ENCODE measurements at regions not wholly inside any gene's neighbourhood (a gene's known extent, or its start where the extent isn't known, plus 50 kb on each side); places are given as distances from the start of the nearest gene placed in this dataset.

DNA sequence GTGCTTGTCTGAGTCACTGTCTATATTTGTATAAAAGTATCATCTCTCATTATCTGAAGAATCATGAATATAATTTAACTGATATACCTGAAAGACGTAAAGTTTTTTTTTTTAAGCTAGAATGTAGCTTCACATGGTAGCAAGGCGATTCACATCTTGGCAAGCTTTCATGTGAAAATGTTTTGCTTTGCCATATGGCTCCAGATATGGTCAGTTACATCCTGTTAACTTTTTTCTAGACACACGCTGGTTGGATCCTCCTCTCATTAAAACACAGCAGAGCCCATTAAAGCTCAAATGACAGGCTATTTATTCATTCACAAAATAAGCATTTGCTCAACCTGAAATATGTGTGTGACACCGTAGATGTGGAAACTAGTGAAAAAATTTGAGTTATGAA lies 412.8 kb downstream of the KIF2B start:
- TF ChIP-seq, protein P1, sequence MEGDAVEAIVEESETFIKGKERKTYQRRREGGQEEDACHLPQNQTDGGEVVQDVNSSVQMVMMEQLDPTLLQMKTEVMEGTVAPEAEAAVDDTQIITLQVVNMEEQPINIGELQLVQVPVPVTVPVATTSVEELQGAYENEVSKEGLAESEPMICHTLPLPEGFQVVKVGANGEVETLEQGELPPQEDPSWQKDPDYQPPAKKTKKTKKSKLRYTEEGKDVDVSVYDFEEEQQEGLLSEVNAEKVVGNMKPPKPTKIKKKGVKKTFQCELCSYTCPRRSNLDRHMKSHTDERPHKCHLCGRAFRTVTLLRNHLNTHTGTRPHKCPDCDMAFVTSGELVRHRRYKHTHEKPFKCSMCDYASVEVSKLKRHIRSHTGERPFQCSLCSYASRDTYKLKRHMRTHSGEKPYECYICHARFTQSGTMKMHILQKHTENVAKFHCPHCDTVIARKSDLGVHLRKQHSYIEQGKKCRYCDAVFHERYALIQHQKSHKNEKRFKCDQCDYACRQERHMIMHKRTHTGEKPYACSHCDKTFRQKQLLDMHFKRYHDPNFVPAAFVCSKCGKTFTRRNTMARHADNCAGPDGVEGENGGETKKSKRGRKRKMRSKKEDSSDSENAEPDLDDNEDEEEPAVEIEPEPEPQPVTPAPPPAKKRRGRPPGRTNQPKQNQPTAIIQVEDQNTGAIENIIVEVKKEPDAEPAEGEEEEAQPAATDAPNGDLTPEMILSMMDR (IDR thresholded peaks at IDR 0.05), result no peak
- no peak for TF ChIP-seq POLR2A (IDR thresholded peaks at IDR 0.05)
- 35 to 44% methylated on average over 4 of the region's 4 CpGs for WGBS, 2 donors
- DNase-seq (ENCODE audit: low spot score in 2 of 2), result no peak
- no peak overlapping the region for H3K4me3 ChIP-seq (ENCODE audit: low read depth, poor library complexity, severe bottlenecking)
- intact Hi-C loops (cut with DNase I; ENCODE audit: low total_unique reads), result no loop called here

DNA sequence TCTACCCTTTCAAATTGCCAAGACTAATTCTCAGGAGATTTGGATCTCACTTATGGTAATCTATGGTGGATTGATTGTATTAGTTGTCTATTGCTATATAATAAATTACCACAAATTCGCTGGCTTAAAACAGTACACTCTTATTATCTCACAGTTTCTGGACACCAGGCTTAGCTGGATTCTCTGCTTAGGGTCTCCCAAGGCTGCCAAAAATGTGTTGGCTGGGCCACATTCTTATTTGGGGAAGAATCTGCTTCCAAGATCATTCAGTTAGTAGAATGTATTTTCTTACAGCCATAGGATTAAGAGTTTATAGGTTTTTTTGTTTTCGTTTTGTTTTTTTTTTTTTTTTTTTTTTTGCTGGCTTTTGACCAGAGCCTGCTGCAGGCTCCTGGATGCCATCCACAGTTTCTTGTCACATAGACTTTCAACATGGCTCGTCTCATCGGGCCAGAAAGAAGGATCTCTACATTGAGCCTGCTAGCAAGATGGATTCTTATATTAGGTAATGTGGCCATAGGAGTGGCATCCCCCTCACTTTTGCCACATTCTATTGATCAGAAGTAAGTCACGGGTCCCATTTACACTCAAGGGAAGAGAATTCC lies 415.3 kb downstream of the KIF2B start:
- no peak for TF ChIP-seq POLR2A (IDR thresholded peaks at IDR 0.05)
- TF ChIP-seq, protein P1 (IDR thresholded peaks at IDR 0.05), result no peak
- no peak for DNase-seq (ENCODE audit: low spot score in 2 of 2)
- intact Hi-C loops (cut with DNase I; ENCODE audit: low total_unique reads), result no loop called here
- 40 to 63% methylated on average over 5 of the region's 5 CpGs for WGBS, 2 donors
- no peak overlapping the region for H3K4me3 ChIP-seq (ENCODE audit: low read depth, poor library complexity, severe bottlenecking)

DNA sequence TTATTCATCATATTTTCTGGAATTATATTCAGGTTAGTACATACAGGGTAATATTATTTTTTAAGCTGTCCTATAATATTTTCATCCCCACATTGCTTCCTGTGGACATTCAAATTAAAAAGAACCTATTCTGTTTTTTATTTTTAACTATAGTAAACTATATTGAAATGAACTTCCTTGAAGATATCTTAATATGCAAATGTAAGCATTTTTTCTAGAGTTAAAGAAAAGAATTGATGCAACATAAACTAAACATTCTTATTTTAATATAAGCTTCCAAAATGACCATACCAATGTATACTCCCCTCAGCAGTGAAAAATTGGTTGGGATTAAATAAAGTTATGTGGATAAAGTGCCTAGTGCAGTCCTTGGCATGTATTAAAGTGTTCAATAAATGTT lies 416.6 kb downstream of the KIF2B start:
- DNase-seq (ENCODE audit: low spot score in 2 of 2), result no peak
- H3K4me3 ChIP-seq (ENCODE audit: low read depth, poor library complexity, severe bottlenecking), result no peak overlapping the region
- intact Hi-C loops (cut with DNase I; ENCODE audit: low total_unique reads), result no loop called here
- TF ChIP-seq, protein P1 (IDR thresholded peaks at IDR 0.05), result no peak
- no peak for TF ChIP-seq POLR2A (IDR thresholded peaks at IDR 0.05)

DNA sequence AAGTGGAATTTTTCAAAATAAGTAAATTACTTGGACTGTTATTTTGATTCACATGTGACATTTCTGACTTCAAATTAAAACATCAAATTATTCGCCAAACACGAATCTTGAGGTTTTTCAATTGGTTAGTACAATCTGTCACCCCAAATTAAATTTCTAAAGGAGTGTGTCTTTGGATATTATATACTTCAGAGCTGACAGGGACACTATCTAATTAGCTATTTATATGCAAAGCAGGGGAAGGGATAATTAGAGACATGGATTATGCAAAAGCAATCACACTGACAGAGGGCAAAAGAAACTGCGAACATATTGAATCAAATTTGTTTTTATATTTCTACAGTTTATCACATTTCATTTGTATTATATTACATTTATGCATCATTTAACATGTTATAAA lies 433.0 kb downstream of the KIF2B start:
- no peak overlapping the region for H3K4me3 ChIP-seq (ENCODE audit: low read depth, poor library complexity, severe bottlenecking)
- TF ChIP-seq, protein P1 (IDR thresholded peaks at IDR 0.05), result no peak
- no peak for TF ChIP-seq POLR2A (IDR thresholded peaks at IDR 0.05)
- 85 to 88% methylated on average over 3 of the region's 3 CpGs for WGBS, 2 donors
- intact Hi-C loops (cut with DNase I; ENCODE audit: low total_unique reads), result no loop called here
- no peak for DNase-seq (ENCODE audit: low spot score in 2 of 2)

DNA sequence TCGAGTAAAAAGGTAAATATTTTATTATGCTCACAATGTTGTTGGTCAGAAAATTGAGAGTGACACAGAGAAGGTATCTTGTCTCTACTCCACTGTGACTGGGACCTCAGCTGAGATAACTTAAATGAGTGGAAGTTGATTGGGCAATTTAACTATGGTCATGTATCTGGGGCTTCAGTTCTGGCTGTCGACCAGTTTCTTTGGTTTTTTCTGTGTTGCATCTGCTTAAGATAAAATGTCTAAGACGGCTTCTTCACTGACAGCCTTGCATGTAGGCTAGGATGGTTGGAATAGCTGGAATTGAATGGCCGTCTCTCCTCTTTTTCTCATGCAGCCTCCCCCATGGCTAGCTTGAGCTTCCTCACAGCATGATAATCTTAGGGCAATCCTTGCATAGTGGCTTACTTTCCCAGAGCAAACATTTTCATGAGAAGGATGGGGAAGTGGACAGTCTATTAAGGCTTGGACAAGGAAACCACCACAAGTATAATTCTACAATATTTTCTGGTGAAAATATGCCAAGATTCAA lies 433.7 kb downstream of the KIF2B start:
- 62 to 74% methylated on average over 4 of the region's 4 CpGs for WGBS, 2 donors
- H3K4me3 ChIP-seq (ENCODE audit: low read depth, poor library complexity, severe bottlenecking), result no peak overlapping the region
- no peak for TF ChIP-seq POLR2A (IDR thresholded peaks at IDR 0.05)
- intact Hi-C loops (cut with DNase I; ENCODE audit: low total_unique reads), result no loop called here
- DNase-seq (ENCODE audit: low spot score in 2 of 2), result no peak

DNA sequence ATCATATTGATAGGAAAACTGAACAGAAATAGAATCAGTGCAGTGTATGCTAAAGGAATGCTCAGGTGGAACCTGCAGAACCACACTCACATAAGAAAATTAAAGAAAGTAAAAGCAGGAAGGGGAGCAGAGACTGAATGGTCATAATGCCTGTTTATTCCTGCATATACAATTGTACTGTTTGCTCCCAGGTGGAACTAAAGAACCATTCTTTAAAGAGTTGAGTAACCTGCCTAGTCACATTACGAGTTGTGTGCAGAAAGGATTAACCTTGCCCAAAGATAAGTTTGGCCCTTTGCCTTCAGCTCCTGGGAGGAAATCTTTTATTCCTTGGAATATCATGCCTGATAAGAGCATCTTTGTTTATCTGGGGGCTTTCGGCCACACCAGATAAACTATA lies 434.7 kb downstream of the KIF2B start:
- 56 to 62% methylated on average over 2 of the region's 2 CpGs for WGBS, 2 donors
- no peak overlapping the region for H3K4me3 ChIP-seq (ENCODE audit: low read depth, poor library complexity, severe bottlenecking)
- no peak for TF ChIP-seq POLR2A (IDR thresholded peaks at IDR 0.05)
- TF ChIP-seq, protein P1 (IDR thresholded peaks at IDR 0.05), result no peak
- no peak for DNase-seq (ENCODE audit: low spot score in 2 of 2)
- intact Hi-C loops (cut with DNase I; ENCODE audit: low total_unique reads), result no loop called here

Data from lower leg skin (tissue), 4 donors.